ENCODE measurements at regions not wholly inside any gene's neighbourhood (a gene's known extent, or its start where the extent isn't known, plus 50 kb on each side); places are given as distances from the start of the nearest gene placed in this dataset.

- DNase-seq (ENCODE audit: low spot score) = no peak
- no peak overlapping the region for H3K27ac ChIP-seq
- no peak for TF ChIP-seq CTCF (conservative IDR thresholded peaks at IDR 0.05; ENCODE audit: low read depth)
- POLR2A ChIA-PET (ENCODE audit: low non-redundant PET) = no interaction called here
- CTCF ChIA-PET = no interaction called here
Measured at GRCh38 chr21:27047658-27048314, 80.9 kb upstream of the ADAMTS5 start.

- ChIA-PET POLR2A (ENCODE audit: low non-redundant PET) (no interaction called here), CTCF (interaction anchor here (0.7 kb wide), 1 partner anchor 9 kb away, joined by 3 read pairs; no protein-coding TSS in a partner anchor)
- TF ChIP-seq CTCF (conservative IDR thresholded peaks at IDR 0.05; ENCODE audit: low read depth) = no peak
Measured at GRCh38 chr21:27047283-27047657, 80.4 kb upstream of the ADAMTS5 start.

GRCh38 chr21:27045281-27045985 lies 78.5 kb upstream of the ADAMTS5 start:
- CTCF ChIA-PET = no interaction called here
- no peak for TF ChIP-seq CTCF (conservative IDR thresholded peaks at IDR 0.05; ENCODE audit: low read depth)
- H3K27ac ChIP-seq = no peak overlapping the region
- POLR2A ChIA-PET (ENCODE audit: low non-redundant PET) = no interaction called here
- DNase-seq (ENCODE audit: low spot score) = no peak

More at GRCh38 chr21:27047283-27047657, 80.4 kb upstream of the ADAMTS5 start:
- no peak for DNase-seq (ENCODE audit: low spot score)
- no peak overlapping the region for H3K27ac ChIP-seq

- H3K27ac ChIP-seq = no peak overlapping the region
- no peak for TF ChIP-seq CTCF (conservative IDR thresholded peaks at IDR 0.05; ENCODE audit: low read depth)
- no peak for DNase-seq (ENCODE audit: low spot score)
- ChIA-PET POLR2A (ENCODE audit: low non-redundant PET) (no interaction called here), CTCF (no interaction called here)
Measured at GRCh38 chr21:27043377-27043776, 76.5 kb upstream of the ADAMTS5 start.

- no peak for DNase-seq (ENCODE audit: low spot score)
- CTCF ChIA-PET = no interaction called here
- H3K27ac ChIP-seq = no peak overlapping the region
- POLR2A ChIA-PET (ENCODE audit: low non-redundant PET) = no interaction called here
- TF ChIP-seq CTCF (conservative IDR thresholded peaks at IDR 0.05; ENCODE audit: low read depth) = no peak
Measured at GRCh38 chr21:27040738-27041469, 74.0 kb upstream of the ADAMTS5 start.

- no peak overlapping the region for H3K27ac ChIP-seq
- no peak for TF ChIP-seq CTCF (conservative IDR thresholded peaks at IDR 0.05; ENCODE audit: low read depth)
- CTCF ChIA-PET = no interaction called here
- DNase-seq (ENCODE audit: low spot score) = no peak
- POLR2A ChIA-PET (ENCODE audit: low non-redundant PET) = no interaction called here
Measured at GRCh38 chr21:27036736-27037301, 69.9 kb upstream of the ADAMTS5 start.

All from RWPE1 (cell line).